ENCODE measurements at regions not wholly inside any gene's neighbourhood (a gene's known extent, or its start where the extent isn't known, plus 50 kb on each side); places are given as distances from the start of the nearest gene placed in this dataset.

GRCh38 chr5:68740226-68740910, 353.4 kb upstream of the SLC30A5 start:
- Histone ChIP-seq H3K27ac (no peak overlapping the region), H3K27me3 (no peaks in the 10 kb centered on the region), H3K4me3 (no peak overlapping the region), H3K36me3 (no peaks in the 10 kb centered on the region), H3K9me3 (no peaks in the 10 kb centered on the region), H3K4me1 (no peaks in the 10 kb centered on the region)
- no peak for ATAC-seq
- TF ChIP-seq POLR2A (IDR thresholded peaks at IDR 0.05) = no peak
- no peak for TF ChIP-seq POLR2AphosphoS5 (IDR thresholded peaks at IDR 0.05)
- no peak for TF ChIP-seq CTCF (IDR thresholded peaks at IDR 0.05)
- no peak for TF ChIP-seq EP300 (IDR thresholded peaks at IDR 0.05)
- WGBS, 2 donors (ENCODE audit: low coverage in 1 of 2) = 75 to 76% methylated on average over 3 to 6 of the region's 6 CpGs

- 62 to 71% methylated on average over 4 of the region's 4 CpGs for WGBS, 2 donors (ENCODE audit: low coverage in 1 of 2)
- Histone ChIP-seq H3K27me3 (no peaks in the 10 kb centered on the region), H3K4me3 (no peak overlapping the region), H3K27ac (no peak overlapping the region), H3K36me3 (no peaks in the 10 kb centered on the region), H3K9me3 (no peaks in the 10 kb centered on the region), H3K4me1 (no peaks in the 10 kb centered on the region)
- no peak for ATAC-seq
- TF ChIP-seq POLR2A (IDR thresholded peaks at IDR 0.05) (no peak), POLR2AphosphoS5 (IDR thresholded peaks at IDR 0.05) (no peak), EP300 (IDR thresholded peaks at IDR 0.05) (no peak), CTCF (IDR thresholded peaks at IDR 0.05) (no peak)
Observed at GRCh38 chr5:68744206-68744605, 349.6 kb upstream of the SLC30A5 start.

GRCh38 chr5:68745448-68745847, 348.4 kb upstream of the SLC30A5 start:
- no peak for TF ChIP-seq CTCF (IDR thresholded peaks at IDR 0.05)
- TF ChIP-seq POLR2A (IDR thresholded peaks at IDR 0.05) = no peak
- TF ChIP-seq EP300 (IDR thresholded peaks at IDR 0.05) = no peak
- TF ChIP-seq POLR2AphosphoS5 (IDR thresholded peaks at IDR 0.05) = no peak
- ATAC-seq = no peak
- Histone ChIP-seq H3K27me3 (no peaks in the 10 kb centered on the region), H3K4me3 (no peak overlapping the region), H3K27ac (no peak overlapping the region), H3K36me3 (no peaks in the 10 kb centered on the region), H3K4me1 (no peaks in the 10 kb centered on the region), H3K9me3 (no peaks in the 10 kb centered on the region)

GRCh38 chr5:68746220-68746619, 347.6 kb upstream of the SLC30A5 start:
- no peak for TF ChIP-seq CTCF (IDR thresholded peaks at IDR 0.05)
- TF ChIP-seq POLR2AphosphoS5 (IDR thresholded peaks at IDR 0.05) = no peak
- no peak for TF ChIP-seq POLR2A (IDR thresholded peaks at IDR 0.05)
- TF ChIP-seq EP300 (IDR thresholded peaks at IDR 0.05) = no peak
- Histone ChIP-seq H3K36me3 (no peaks in the 10 kb centered on the region), H3K27ac (no peak overlapping the region), H3K9me3 (no peaks in the 10 kb centered on the region), H3K27me3 (no peaks in the 10 kb centered on the region), H3K4me1 (no peaks in the 10 kb centered on the region), H3K4me3 (no peak overlapping the region)
- 38 to 60% methylated on average over 3 to 4 of the region's 4 CpGs for WGBS, 2 donors (ENCODE audit: low coverage in 1 of 2)
- ATAC-seq = no peak

- Histone ChIP-seq H3K36me3 (no peaks in the 10 kb centered on the region), H3K9me3 (no peaks in the 10 kb centered on the region), H3K27ac (no peak overlapping the region), H3K27me3 (no peaks in the 10 kb centered on the region), H3K4me1 (no peaks in the 10 kb centered on the region), H3K4me3 (no peak overlapping the region)
- TF ChIP-seq CTCF (IDR thresholded peaks at IDR 0.05) = no peak
- no peak for TF ChIP-seq POLR2A (IDR thresholded peaks at IDR 0.05)
- TF ChIP-seq EP300 (IDR thresholded peaks at IDR 0.05) = no peak
- no peak for TF ChIP-seq POLR2AphosphoS5 (IDR thresholded peaks at IDR 0.05)
- 70 to 83% methylated on average over 12 to 14 of the region's 14 CpGs for WGBS, 2 donors (ENCODE audit: low coverage in 1 of 2)
- no peak for ATAC-seq
Observed at GRCh38 chr5:68746643-68747420, 347.0 kb upstream of the SLC30A5 start.

Data from gastroesophageal sphincter (tissue), 4 donors.